HepG2 (cell line): ENCODE measurements at regions not wholly inside any gene's neighbourhood (a gene's known extent, or its start where the extent isn't known, plus 50 kb on each side); places are given as distances from the start of the nearest gene placed in this dataset.

Source experiments
- ATAC-seq: fragments of 200-7000 bp; cut with Tn5 transposase; 3 replicates; pipeline ENCODE4 v1.9.1; 2020; ENCODE audit warnings: mild to moderate bottlenecking, moderate library complexity
- BruUV-seq: library from RNA; stranded (reverse); fragments of 400-500 nt; replicated peaks from 2 replicates; lab custom pipeline; 2021; lab: Mats Ljungman, UMichigan
- CTCF ChIA-PET: fragments of 300-600 bp; formaldehyde crosslinking; extraction: SDS; loops from one replicate; lab custom pipeline; 2021; ENCODE audit warnings: low total read pairs, inconsistent platforms, low intra/inter-chr PET ratio; lab: Yijun Ruan, JAX
- POLR2A ChIA-PET: fragments of 350-600 bp; sonication (Branson Sonifier 250); formaldehyde crosslinking; loops from one replicate; lab custom pipeline; 2020; ENCODE audit warnings: antibody characterized with exemption, inconsistent platforms; lab: Yijun Ruan, JAX
- DNase-seq: peaks from one replicate; pipeline ENCODE4 v3.0.0-alpha.2; 2015; ENCODE audit warnings: low spot score
- FAIRE-seq: peaks from 3 replicates; lab custom pipeline; 2011; peaks lifted over from hg19 to GRCh38; lab: Jason Lieb, UNC
- H2AFZ ChIP-seq: one replicate; pipeline ENCODE4 v1.6.1; 2011; ENCODE audit warnings: low read length, inconsistent platforms
- H3K27ac ChIP-seq: fragments of 300-600 bp; 3 replicates; pipeline ENCODE4 v1.8.0; 2011; ENCODE audit warnings: mixed run types, mild to moderate bottlenecking, mixed read lengths, low read length, inconsistent platforms; ENCODE audit not compliant: insufficient read depth; ENCODE audit errors: extremely low read length
- H3K27me3 ChIP-seq, 2 experiments: fragments of 200-600 bp in 1 of 2; 2 replicates in 1 of 2; 3 replicates in 1 of 2; pipeline versions ENCODE4 v1.6.0 to v1.8.0; 2011; ENCODE audit warnings: low read length in 2 of 2, mild to moderate bottlenecking in 2 of 2, moderate library complexity in 2 of 2, inconsistent platforms in 1 of 2; ENCODE audit not compliant: insufficient read depth in 2 of 2, control insufficient read depth in 1 of 2
- H3K36me3 ChIP-seq, 2 experiments: fragments of 200-600 bp in 1 of 2; replicated peaks in 1 of 2; 2 replicates in 1 of 2; 3 replicates in 1 of 2; pipeline versions ENCODE4 v1.5.1 to v1.8.0; 2011; ENCODE audit warnings: low read length in 2 of 2, inconsistent platforms in 1 of 2; ENCODE audit not compliant: insufficient read depth in 2 of 2, control insufficient read depth in 1 of 2
- H3K4me1 ChIP-seq: 2 replicates; pipeline ENCODE4 v1.5.1; 2012; ENCODE audit warnings: low read length, inconsistent platforms; ENCODE audit not compliant: insufficient read depth
- H3K4me2 ChIP-seq: 2 replicates; pipeline ENCODE4 v1.6.0; 2011; ENCODE audit warnings: low read depth, low read length, inconsistent platforms
- H3K4me3 ChIP-seq, 3 experiments: fragments of 200-600 bp in 1 of 3; sonication (generic), shearing (Covaris generic) in 1 of 3; replicated peaks in 1 of 3; 2 replicates each; pipeline ENCODE4 v1.5.1; 2011 to 2016; ENCODE audit warnings: low read length in 3 of 3, inconsistent platforms in 2 of 3, low read depth in 2 of 3, mild to moderate bottlenecking in 2 of 3, control low read depth in 1 of 3, mixed read lengths in 1 of 3; ENCODE audit not compliant: insufficient read depth in 1 of 3
- H3K79me2 ChIP-seq: one replicate; pipeline ENCODE4 v1.6.1; 2011; ENCODE audit warnings: low read length, inconsistent platforms; ENCODE audit not compliant: insufficient read depth
- H3K9ac ChIP-seq: 2 replicates; pipeline ENCODE4 v1.6.0; 2011; ENCODE audit warnings: mild to moderate bottlenecking, low read depth, low read length, inconsistent platforms; ENCODE audit not compliant: insufficient read depth
- H3K9me3 ChIP-seq: 2 replicates; pipeline ENCODE4 v1.5.1; 2012; ENCODE audit warnings: mild to moderate bottlenecking, low read length
- H4K20me1 ChIP-seq: 2 replicates; pipeline ENCODE4 v1.6.0; 2011; ENCODE audit warnings: inconsistent platforms, mild to moderate bottlenecking, low read length, moderate library complexity; ENCODE audit not compliant: insufficient read depth
- ATF2 ChIP-seq: sonication (generic); formaldehyde crosslinking; IDR thresholded peaks from 2 replicates; pipeline ENCODE4 v1.4.0; 2020; ENCODE audit warnings: missing genetic modification reagents
- GABPA ChIP-seq, 2 experiments: IDR thresholded peaks; 2 replicates each; pipeline ENCODE4 v1.6.1; 2011 to 2016; ENCODE audit warnings: low read depth in 2 of 2, low read length in 1 of 2, missing biosample characterization in 1 of 2, missing genetic modification characterization in 1 of 2
- HMGA1 ChIP-seq: sonication (generic); formaldehyde crosslinking; conservative IDR thresholded peaks from 2 replicates; pipeline ENCODE4 v1.4.0; 2020; ENCODE audit warnings: missing genetic modification reagents
- KLF13 ChIP-seq: sonication (generic); formaldehyde crosslinking; IDR thresholded peaks from 2 replicates; pipeline ENCODE4 v1.4.0; 2020; ENCODE audit warnings: mild to moderate bottlenecking, missing genetic modification reagents
- MTA1 ChIP-seq: sonication (generic); formaldehyde crosslinking; IDR thresholded peaks from 2 replicates; pipeline ENCODE4 v1.4.0; 2020; ENCODE audit warnings: missing genetic modification reagents, mild to moderate bottlenecking, borderline replicate concordance
- NFRKB ChIP-seq: fragments of 450-650 bp; IDR thresholded peaks from 2 replicates; pipeline ENCODE4 v1.6.1; 2017
- NFYC ChIP-seq: IDR thresholded peaks from 2 replicates; pipeline ENCODE4 v1.6.1; 2016; ENCODE audit warnings: missing genetic modification reagents, missing compliant biosample characterization
- PCBP1 ChIP-seq: fragments of 200-400 bp; formaldehyde crosslinking; IDR thresholded peaks from 2 replicates; pipeline ENCODE4 v1.6.1; 2017; ENCODE audit warnings: mild to moderate bottlenecking, low read depth, low read length, borderline replicate concordance
- PCBP2 ChIP-seq: fragments of 200-400 bp; formaldehyde crosslinking; optimal IDR thresholded peaks from 2 replicates; pipeline ENCODE3; 2018; ENCODE audit warnings: low read length, low read depth; ENCODE audit not compliant: poor library complexity, severe bottlenecking
- SNAPC5 ChIP-seq: sonication (generic); formaldehyde crosslinking; IDR thresholded peaks from 2 replicates; pipeline ENCODE4 v1.8.1; 2023; ENCODE audit warnings: mild to moderate bottlenecking, missing genetic modification reagents, borderline replicate concordance
- ZMAT3 ChIP-seq: sonication (generic); formaldehyde crosslinking; conservative IDR thresholded peaks from 2 replicates; pipeline ENCODE4 v1.7.0; 2021; ENCODE audit warnings: missing genetic modification reagents
- ZNF20 ChIP-seq: sonication (generic); formaldehyde crosslinking; IDR thresholded peaks from 2 replicates; pipeline ENCODE4 v1.4.0; 2020; ENCODE audit warnings: mild to moderate bottlenecking, moderate library complexity, missing genetic modification reagents
- ZNF563 ChIP-seq: sonication (generic); formaldehyde crosslinking; IDR thresholded peaks from 2 replicates; pipeline ENCODE4 v1.8.0; 2022; ENCODE audit warnings: mild to moderate bottlenecking, moderate library complexity, missing genetic modification reagents
- ZNF589 ChIP-seq: sonication (generic); formaldehyde crosslinking; conservative IDR thresholded peaks from 2 replicates; pipeline ENCODE4 v1.8.0; 2022; ENCODE audit warnings: mild to moderate bottlenecking, moderate library complexity, missing genetic modification reagents
- ZNF644 ChIP-seq: IDR thresholded peaks from 2 replicates; pipeline ENCODE4 v1.6.1; 2016; ENCODE audit warnings: low read depth
- ZNF703 ChIP-seq: sonication (generic); formaldehyde crosslinking; IDR thresholded peaks from 2 replicates; pipeline ENCODE4 v1.5.1; 2020; ENCODE audit warnings: missing genetic modification reagents, mild to moderate bottlenecking, moderate library complexity, borderline replicate concordance
- WGBS: methylation state at CpG from one replicate; pipeline ENCODE4 v1.1.6; 2017; ENCODE audit warnings: low lambda C conversion rate; 5-methylcytosine and 5-hydroxymethylcytosine counted together
- in situ Hi-C: cut with HindIII; loops from 2 replicates; pipeline ENCODE4 v1.10.0; 2017; ENCODE audit warnings: low pct_unique_long_range_greater_than_20kb; ENCODE audit not compliant: extremely low pct_ligation_motif_present
- intact Hi-C: fragments of 100-400 bp; cut with micrococcal nuclease; formaldehyde crosslinking; loops from one replicate; pipeline ENCODE4 v1.10.0; 2022; ENCODE audit not compliant: unreplicated experiment
- TF ChIP-seq, protein P1 (sequence below): sonication (generic); formaldehyde crosslinking; IDR thresholded peaks from 2 replicates; pipeline ENCODE4 v1.4.0; 2020; ENCODE audit warnings: missing genetic modification reagents
- TF ChIP-seq, protein P2 (sequence below): sonication (generic); formaldehyde crosslinking; IDR thresholded peaks from 2 replicates; pipeline ENCODE4 v1.8.0; 2022; ENCODE audit warnings: missing genetic modification reagents, mild to moderate bottlenecking, borderline replicate concordance
- TF ChIP-seq, protein P3 (sequence below): sonication (generic); formaldehyde crosslinking; IDR thresholded peaks from 2 replicates; pipeline ENCODE4 v1.4.0; 2020; ENCODE audit warnings: missing genetic modification reagents, low read depth, mild to moderate bottlenecking, borderline replicate concordance

DNA sequence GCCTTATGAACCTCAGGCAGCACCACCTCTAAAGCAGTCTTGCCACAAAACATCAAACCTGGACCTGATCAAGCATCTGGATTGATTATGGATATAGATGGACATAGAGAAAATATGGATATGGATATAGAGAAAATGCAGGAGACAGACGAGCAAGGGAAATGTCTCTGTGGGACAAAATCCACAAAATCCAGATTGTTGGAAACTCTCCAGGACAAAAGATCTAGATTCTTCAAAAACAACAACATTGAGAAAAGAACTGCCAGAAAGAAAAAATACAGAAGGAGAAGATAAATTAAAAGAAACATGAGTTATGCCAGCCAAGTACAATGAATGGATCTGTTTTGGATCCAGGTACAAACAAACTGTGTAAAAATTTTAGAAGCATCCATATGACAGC is 1176.5 kb downstream of the UQCRFS1 start:
- H3K27ac ChIP-seq, result no peak overlapping the region
- ATAC-seq (no peak), DNase-seq (no peak), FAIRE-seq (no peak)
- H3K79me2 ChIP-seq, result no peaks in the 10 kb centered on the region
- H2AFZ ChIP-seq, result no peak overlapping the region
- H3K36me3 ChIP-seq, result no peaks in the 10 kb centered on the region
- no peaks in the 10 kb centered on the region for H3K27me3 ChIP-seq
- TF ChIP-seq NFRKB (no peak), SNAPC5 (CRISPR knock-in tag) (no peak), ZNF644 (no peak), ZMAT3 (CRISPR knock-in tag) (no peak), ATF2 (CRISPR knock-in tag) (no peak), ZNF703 (CRISPR knock-in tag) (no peak), HMGA1 (CRISPR knock-in tag) (no peak), NFYC (CRISPR knock-in tag) (no peak), GABPA (IDR thresholded peaks at IDR 0.05; ENCODE audit: low read depth, low read length) (no peak), GABPA (CRISPR knock-in tag; IDR thresholded peaks at IDR 0.05; ENCODE audit: low read depth) (no peak), ZNF563 (no peak), MTA1 (CRISPR knock-in tag) (no peak), KLF13 (CRISPR knock-in tag) (no peak), PCBP2 (no peak), ZNF20 (CRISPR knock-in tag) (no peak), ZNF589 (CRISPR knock-in tag) (no peak), PCBP1 (no peak)
- TF ChIP-seq, protein P1, sequence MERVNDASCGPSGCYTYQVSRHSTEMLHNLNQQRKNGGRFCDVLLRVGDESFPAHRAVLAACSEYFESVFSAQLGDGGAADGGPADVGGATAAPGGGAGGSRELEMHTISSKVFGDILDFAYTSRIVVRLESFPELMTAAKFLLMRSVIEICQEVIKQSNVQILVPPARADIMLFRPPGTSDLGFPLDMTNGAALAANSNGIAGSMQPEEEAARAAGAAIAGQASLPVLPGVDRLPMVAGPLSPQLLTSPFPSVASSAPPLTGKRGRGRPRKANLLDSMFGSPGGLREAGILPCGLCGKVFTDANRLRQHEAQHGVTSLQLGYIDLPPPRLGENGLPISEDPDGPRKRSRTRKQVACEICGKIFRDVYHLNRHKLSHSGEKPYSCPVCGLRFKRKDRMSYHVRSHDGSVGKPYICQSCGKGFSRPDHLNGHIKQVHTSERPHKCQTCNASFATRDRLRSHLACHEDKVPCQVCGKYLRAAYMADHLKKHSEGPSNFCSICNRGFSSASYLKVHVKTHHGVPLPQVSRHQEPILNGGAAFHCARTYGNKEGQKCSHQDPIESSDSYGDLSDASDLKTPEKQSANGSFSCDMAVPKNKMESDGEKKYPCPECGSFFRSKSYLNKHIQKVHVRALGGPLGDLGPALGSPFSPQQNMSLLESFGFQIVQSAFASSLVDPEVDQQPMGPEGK (CRISPR knock-in tag), result no peak
- TF ChIP-seq, protein P2, sequence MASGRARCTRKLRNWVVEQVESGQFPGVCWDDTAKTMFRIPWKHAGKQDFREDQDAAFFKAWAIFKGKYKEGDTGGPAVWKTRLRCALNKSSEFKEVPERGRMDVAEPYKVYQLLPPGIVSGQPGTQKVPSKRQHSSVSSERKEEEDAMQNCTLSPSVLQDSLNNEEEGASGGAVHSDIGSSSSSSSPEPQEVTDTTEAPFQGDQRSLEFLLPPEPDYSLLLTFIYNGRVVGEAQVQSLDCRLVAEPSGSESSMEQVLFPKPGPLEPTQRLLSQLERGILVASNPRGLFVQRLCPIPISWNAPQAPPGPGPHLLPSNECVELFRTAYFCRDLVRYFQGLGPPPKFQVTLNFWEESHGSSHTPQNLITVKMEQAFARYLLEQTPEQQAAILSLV (CRISPR knock-in tag), result no peak
- TF ChIP-seq, protein P3, sequence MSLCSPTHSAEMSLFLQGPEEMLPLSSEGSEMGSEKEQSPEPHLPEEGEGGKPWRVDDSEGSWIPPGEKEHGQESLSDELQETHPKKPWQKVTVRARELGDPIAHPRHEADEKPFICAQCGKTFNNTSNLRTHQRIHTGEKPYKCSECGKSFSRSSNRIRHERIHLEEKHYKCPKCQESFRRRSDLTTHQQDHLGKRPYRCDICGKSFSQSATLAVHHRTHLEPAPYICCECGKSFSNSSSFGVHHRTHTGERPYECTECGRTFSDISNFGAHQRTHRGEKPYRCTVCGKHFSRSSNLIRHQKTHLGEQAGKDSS (CRISPR knock-in tag), result no peak
- intact Hi-C loops, result no loop called here
- no peak overlapping the region for H3K9ac ChIP-seq
- peaks cover 97% of the 10 kb centered on the region for H3K9me3 ChIP-seq
- POLR2A ChIA-PET, result no interaction called here
- in situ Hi-C loops, result no loop called here
- no TSS peak for BruUV-seq
- no peak overlapping the region for H3K4me3 ChIP-seq
- CTCF ChIA-PET, result no interaction called here
- H3K4me2 ChIP-seq, result no peak overlapping the region
- H4K20me1 ChIP-seq, result no peaks in the 10 kb centered on the region
- WGBS, result 0% methylated on average over 1 of the region's 1 CpG
- H3K4me1 ChIP-seq, result no peaks in the 10 kb centered on the region
